ENCODE measurements at regions not wholly inside any gene's neighbourhood (a gene's known extent, or its start where the extent isn't known, plus 50 kb on each side); places are given as distances from the start of the nearest gene placed in this dataset.

DNA sequence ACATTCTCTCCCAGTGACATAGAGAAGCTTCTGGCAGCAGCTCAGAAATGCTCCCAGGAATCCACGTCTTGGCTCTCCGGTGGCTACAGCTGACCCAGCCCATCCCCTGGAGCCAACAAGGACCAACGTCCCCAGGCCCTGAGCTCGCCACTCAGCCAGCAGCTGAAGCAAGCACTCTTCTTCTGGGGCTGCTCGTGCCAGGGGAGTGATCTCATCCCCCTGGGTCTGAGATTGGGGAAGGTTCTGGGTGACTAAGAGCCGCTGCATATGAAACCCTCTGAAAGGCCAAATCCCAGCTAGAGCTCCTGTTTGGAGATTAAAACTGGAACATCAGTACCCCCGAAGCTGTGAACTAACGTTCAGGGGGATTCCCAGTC lies 487.9 kb downstream of the NPHP4 start:
- Histone ChIP-seq H3K36me3 (no peaks in the 10 kb centered on the region), H3K27ac (no peak overlapping the region), H3K27me3 (peaks cover 0 to 18% (median 5%) of the 10 kb centered on the region in 3 donors), H3K4me1 (peaks cover 0 to 8% (median 6%) of the 10 kb centered on the region in 4 donors), H3K9me3 (no peaks in the 10 kb centered on the region), H3K4me3 (no peak overlapping the region)
- peak; percentile 54 for DNase-seq
- TF ChIP-seq EP300 (IDR thresholded peaks at IDR 0.05) (no peak), CTCF (IDR thresholded peaks at IDR 0.05) (no peak), POLR2A (IDR thresholded peaks at IDR 0.05) (no peak), POLR2AphosphoS5 (IDR thresholded peaks at IDR 0.05) (no peak)
- intact Hi-C loops (cut with DNase I) = loop anchor here (10.0 kb wide), 1 partner anchor 410 kb away; no protein-coding TSS in a partner anchor
- WGBS, 2 donors = 66 to 72% methylated on average over 8 of the region's 8 CpGs

DNA sequence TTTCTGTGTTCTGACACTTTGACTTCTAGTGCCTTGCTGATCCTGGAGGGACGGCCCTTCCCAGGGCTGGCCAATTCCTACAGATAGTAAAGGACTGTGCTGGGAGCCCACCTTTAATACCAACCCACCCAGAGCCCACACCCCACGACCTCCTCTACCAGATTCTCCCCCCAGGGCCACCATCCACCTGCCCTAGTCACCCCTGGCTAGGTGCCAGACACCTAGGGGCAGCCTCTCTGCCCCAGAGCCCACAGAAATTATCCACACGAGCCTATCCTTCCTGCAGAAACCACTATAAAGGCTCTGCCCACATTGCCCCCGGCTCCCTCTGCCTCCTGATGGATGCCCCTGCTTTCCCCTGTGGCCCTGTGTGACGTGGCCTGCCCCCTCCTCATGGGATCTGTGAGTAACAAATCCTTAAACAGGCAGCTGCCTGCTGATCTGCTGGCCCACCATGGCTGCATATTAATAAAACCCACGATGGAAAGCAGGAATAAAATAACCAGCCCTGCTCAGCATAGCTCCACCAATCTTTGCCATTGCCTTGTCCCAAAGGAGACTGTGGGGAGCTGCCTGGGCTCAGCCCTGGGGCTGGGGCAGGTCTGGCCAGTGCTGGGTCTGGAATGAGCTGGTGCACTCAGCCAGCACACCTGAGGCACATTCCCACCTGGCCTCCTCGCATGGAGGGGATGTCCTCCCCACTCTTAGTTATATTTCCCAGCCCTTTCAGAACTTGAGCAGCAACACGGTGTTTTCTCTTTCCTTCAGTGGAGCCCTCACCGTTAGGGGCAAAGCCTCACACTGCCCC lies 488.5 kb downstream of the NPHP4 start:
- WGBS, 2 donors = 54 to 58% methylated on average over 9 of the region's 9 CpGs
- Histone ChIP-seq H3K27ac (no peak overlapping the region), H3K4me1 (peaks cover 0 to 8% (median 6%) of the 10 kb centered on the region in 4 donors), H3K36me3 (no peaks in the 10 kb centered on the region), H3K9me3 (no peaks in the 10 kb centered on the region), H3K27me3 (peaks cover 0 to 13% (median 5%) of the 10 kb centered on the region in 3 donors), H3K4me3 (no peak overlapping the region)
- TF ChIP-seq CTCF (IDR thresholded peaks at IDR 0.05) (no peak), POLR2A (IDR thresholded peaks at IDR 0.05) (no peak), POLR2AphosphoS5 (IDR thresholded peaks at IDR 0.05) (no peak), EP300 (IDR thresholded peaks at IDR 0.05) (no peak)
- DNase-seq = peak; percentile 47
- intact Hi-C loops (cut with DNase I) = loop anchor here (10.0 kb wide), 1 partner anchor 411 kb away; no protein-coding TSS in a partner anchor

GRCh38 chr1:5502311-5503194 lies 489.7 kb downstream of the NPHP4 start:
- Histone ChIP-seq H3K4me1 (peaks cover 0 to 8% (median 6%) of the 10 kb centered on the region in 4 donors), H3K9me3 (no peaks in the 10 kb centered on the region), H3K27me3 (peaks cover 0 to 5% (median 0%) of the 10 kb centered on the region in 3 donors), H3K4me3 (peak overlapping the region in 1 of 4 donors; percentile 2), H3K36me3 (no peaks in the 10 kb centered on the region), H3K27ac (no peak overlapping the region)
- no peak for DNase-seq
- TF ChIP-seq EP300 (IDR thresholded peaks at IDR 0.05) (no peak), POLR2AphosphoS5 (IDR thresholded peaks at IDR 0.05) (peak in 1 of 4 donors; percentile 18)
- intact Hi-C loops (cut with DNase I) = loop anchor here (10.0 kb wide), 1 partner anchor 412 kb away; no protein-coding TSS in a partner anchor
- WGBS, 2 donors = 77 to 78% methylated on average over 18 of the region's 18 CpGs

GRCh38 chr1:5501206-5501930 lies 490.9 kb downstream of the NPHP4 start:
- H3K9me3 ChIP-seq = peaks cover 0 to 3% (median 0%) of the 10 kb centered on the region in 4 donors
- peaks cover 0 to 8% (median 6%) of the 10 kb centered on the region in 4 donors for H3K4me1 ChIP-seq
- no peak overlapping the region for H3K4me3 ChIP-seq
- DNase-seq = no peak
- TF ChIP-seq CTCF (IDR thresholded peaks at IDR 0.05) = no peak
- no peak for TF ChIP-seq EP300 (IDR thresholded peaks at IDR 0.05)
- TF ChIP-seq POLR2AphosphoS5 (IDR thresholded peaks at IDR 0.05) = no peak
- TF ChIP-seq POLR2A (IDR thresholded peaks at IDR 0.05) = no peak
- 75 to 80% methylated on average over 18 of the region's 18 CpGs for WGBS, 2 donors
- H3K36me3 ChIP-seq = no peaks in the 10 kb centered on the region
- H3K27ac ChIP-seq = no peak overlapping the region
- peaks cover 0 to 4% (median 0%) of the 10 kb centered on the region in 3 donors for H3K27me3 ChIP-seq
- intact Hi-C loops (cut with DNase I) = loop anchor here (10.0 kb wide), 1 partner anchor 413 kb away; no protein-coding TSS in a partner anchor
